ENCODE measurements at regions not wholly inside any gene's neighbourhood (a gene's known extent, or its start where the extent isn't known, plus 50 kb on each side); places are given as distances from the start of the nearest gene placed in this dataset.

DNA sequence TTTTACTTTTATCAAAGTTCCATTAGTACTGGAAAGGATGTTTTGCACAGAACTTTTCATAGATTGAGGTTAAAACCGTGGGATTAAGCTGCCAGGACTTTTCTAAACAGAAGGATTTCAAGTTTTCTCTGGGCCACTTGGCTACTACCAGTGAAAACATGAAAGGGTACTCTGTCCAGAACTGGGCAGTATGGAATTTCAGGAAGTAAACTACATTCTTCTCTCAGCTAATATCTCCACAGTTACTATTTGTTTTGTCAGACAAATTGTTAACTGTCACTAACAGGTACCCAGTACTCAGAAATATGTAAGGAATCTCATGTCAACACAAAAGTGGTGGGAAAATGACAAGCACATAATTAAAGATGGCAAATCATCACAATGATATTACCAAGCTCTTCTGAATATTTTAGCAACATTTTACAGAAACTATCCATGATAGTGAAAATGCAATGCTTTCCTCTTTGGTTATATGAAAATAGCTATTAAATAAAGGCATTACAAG is 454.4 kb downstream of the C4orf33 start:
- no peak for DNase-seq (ENCODE audit: low spot score)

DNA sequence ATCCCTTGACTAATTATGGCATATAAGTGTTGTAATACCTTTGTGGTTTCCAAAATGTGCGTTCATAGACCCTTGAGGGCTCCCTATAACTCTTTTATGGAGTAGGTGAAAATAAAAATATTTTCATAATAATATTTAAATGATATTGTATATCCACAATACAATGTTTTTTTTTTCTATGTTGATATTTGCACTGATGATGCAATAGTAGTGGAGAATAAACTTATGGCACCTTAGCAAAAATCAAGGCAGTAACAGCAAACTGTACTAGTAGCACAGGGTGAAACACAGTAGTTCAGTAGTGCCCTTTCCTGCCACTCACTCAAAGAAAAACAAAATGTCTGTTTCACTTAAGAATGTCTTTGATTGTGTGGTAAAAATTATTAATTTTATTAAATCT is 465.3 kb downstream of the C4orf33 start:
- no peak for DNase-seq (ENCODE audit: low spot score)

DNA sequence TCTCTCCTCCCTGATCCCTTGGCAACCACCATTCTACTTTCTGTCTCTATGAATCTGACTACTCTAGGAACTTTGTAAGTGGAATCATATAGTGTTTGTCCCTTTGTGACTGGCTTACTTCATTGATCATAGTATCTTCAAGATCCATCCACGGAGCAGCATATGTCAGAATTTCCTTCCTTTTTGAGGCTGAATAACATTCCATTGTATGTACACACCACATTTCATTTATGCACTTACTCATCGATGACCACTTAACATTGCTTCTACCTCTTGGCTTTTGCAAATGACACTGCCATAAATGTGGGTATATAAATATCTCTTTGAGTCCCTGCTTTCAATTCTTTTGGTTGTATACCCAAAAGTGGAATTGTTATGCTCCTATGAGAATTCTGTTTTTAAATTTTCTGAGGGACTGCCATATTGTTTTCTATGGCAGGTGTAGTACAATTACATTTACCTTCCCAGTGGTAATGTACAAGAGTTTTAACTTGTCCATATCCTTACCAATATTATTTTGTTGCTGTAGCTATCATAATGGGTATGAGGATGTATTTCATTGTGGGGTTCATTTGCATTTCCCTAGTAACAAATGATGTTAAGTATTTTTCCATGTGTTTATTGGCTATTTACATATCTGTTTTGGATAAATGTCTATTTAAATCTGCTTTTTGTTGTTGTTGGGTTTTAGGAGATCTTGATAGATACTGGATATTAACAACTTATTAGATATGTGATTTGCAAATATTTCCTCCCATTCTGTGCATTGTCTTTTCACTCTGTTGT is 466.1 kb downstream of the C4orf33 start:
- no peak for DNase-seq (ENCODE audit: low spot score)

DNA sequence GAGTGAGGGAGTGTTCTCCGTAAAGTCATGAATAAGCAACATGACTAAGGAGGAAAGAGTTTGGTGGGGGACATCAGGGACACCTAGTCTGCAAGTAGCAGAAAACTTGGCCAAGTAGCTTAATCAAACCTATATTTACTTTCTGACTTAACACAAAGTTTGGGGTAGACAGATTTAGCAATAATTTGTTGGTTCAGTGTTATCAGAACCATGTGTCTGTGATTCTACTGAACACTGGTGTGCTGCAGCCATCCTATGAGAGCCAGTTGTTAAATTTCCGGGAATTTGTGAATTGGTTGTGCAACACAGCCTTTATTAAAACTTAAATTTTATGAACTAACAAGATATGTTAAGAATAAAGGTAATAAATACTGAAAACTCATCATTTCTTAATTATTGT is 469.3 kb downstream of the C4orf33 start:
- no peak for DNase-seq (ENCODE audit: low spot score)

DNA sequence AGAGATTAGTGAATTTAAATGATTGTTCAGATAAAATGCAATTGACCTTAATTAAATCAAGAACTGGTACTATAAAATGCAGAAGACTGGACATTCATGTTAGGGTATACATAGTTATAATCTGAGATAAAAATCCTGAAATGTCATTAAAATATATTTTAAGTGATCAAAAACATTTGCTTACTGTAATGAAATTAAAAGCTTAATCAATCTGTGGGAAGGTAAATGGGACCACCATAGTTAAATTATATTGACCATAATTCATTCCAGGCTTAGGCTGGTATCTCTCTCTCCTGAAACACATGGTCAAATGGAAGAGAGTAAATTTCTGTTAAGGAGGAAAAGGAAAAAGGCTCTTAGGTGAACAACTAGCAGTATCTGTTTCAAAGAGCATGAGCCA is 474.4 kb downstream of the C4orf33 start:
- DNase-seq (ENCODE audit: low spot score), result no peak

DNA sequence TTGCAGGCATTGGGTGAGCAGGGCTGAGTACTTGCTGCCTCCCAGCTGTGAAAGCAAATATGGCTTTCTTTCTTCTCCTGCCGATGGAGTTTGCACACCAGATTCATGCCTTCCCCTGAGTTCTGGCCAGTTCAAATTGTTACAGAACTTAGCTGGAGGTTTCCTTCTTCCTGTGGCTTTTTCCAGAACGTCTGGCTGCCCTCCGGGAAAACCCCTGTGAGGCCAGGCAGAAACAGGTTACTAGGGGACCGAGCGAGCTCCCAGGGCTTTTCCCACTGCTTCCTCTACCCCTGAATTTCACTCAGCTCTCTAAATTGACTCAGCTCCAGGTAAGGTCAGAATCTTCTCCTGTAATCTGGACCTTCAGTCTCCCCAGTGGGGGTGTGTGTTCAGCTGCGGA is 482.4 kb downstream of the C4orf33 start:
- DNase-seq (ENCODE audit: low spot score), result no peak

DNA sequence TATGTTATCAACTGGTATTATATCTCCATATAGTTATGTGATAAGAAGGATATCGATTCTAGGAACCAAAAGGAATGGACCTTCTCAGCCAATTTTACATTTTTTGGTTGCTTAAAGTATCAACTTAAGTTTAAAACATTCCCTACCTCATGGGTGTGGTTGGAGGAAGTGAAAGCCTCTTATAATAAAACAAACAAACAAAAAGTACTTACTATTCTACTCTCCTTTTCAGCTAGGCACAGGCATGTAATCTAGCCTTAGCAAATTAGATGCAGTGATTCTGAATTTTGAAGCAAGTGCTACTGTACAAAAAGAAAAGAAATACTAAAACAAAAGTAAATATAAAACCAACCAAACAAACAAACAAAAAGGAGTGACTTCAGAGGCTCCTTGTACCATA is 485.4 kb downstream of the C4orf33 start:
- DNase-seq (ENCODE audit: low spot score), result no peak

DNA sequence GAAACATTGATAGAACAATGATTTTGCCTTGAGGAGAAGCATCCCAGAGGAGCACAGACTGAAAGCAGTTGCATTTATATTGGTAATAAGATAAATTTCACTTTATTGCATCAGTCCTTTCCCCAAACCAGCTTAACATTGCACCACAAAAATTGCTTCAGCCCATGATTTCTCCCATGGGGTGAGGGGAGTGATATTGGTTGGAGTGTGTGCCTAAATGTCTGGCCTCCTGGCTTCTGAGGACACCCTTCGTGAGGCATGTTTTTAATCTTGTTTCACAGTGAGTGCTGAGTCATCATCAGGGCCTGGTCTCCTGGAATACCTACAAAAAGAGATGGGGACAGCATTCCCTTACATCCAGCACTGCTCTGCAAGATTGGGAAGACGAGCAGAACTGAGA is 487.9 kb downstream of the C4orf33 start:
- DNase-seq (ENCODE audit: low spot score), result no peak

DNA sequence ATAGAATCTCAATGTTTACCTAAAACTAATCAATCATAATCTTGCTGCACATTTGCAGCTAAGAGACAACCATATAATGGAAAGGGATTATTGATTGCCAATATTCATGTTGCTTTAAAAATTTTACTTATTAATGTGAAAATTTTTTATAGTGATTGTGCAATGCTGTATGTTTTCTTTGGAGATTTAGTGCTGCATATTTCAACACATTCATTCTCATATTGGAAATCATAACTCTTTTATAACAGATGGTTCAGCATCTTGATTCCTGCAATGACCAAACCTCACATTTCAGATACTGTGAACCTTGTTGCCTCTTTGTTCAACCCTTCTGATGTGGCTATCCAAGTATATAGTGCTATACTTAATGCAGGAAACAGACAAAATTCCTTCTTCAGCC is 502.6 kb downstream of the C4orf33 start:
- no peak for DNase-seq (ENCODE audit: low spot score)

DNA sequence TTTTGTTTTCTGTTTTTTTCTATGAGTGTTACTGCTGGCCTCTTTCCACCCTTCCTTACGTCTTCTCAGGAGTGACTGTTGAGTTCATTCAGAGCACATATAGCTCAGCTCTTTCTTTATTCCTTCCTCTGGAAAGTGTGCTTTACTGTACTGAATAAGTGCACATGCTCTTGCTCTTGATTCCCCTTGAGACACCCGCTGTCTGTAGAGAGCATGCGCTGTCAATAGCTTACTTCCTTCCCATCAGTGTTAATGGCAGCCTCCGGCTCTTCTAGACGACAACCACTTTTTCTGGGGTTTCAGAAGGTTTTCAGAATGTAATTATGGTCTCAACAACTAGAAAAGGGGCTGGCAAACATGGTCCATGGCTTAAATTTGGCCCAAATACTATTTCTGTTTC is 504.9 kb downstream of the C4orf33 start:
- DNase-seq (ENCODE audit: low spot score), result no peak

DNA sequence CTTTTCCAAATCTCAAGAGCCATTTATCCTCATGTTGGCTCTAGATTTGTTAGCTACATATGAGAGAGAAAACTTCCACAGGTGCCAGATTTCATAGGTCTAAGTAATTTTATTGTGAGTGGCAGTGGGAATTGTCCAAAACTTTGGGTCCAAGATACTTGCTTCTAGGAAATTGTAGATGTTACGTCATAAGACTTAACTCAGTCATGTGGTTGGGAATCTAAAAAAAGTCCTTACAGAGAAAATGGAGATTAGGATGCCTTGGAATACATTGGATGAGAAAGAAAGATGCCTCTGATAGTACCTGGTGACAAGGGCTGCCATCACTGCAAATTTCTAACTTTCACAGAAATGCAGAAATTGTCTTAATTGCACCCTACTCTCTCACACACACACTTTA is 506.5 kb downstream of the C4orf33 start:
- DNase-seq (ENCODE audit: low spot score), result no peak

DNA sequence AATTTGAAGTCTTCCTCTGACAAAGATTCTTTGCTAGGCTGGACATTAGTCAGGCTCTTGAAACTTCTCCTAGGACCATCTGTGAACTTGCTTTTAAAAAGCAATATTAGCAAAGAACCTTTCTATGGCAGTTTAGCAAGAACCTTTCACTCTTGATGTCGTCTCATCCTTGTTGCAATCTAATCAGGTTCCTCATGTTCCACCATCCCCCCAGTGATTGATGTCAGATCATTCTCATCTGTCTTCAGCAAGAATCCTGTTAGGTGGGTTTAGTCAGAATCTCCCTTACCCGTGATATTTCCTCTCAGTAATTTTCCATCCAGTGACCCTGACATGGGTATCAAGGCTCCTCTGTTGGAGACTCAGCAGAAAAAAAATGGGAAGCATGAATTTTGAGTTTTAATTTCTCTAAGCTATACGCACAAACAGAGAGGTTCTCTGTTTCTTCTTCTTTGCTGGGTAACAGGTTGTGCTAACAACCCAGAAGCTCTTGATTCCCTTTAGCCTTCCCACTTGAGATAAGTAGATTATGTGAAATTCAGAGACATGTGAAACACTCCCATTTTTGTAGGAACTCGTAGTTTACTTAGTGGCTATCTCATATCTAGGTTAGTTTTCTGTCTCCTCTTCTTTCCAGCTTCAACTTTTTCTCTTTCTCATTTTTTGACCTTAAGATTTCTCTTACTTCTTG is 507.4 kb downstream of the C4orf33 start:
- DNase-seq (ENCODE audit: low spot score), result no peak

DNA sequence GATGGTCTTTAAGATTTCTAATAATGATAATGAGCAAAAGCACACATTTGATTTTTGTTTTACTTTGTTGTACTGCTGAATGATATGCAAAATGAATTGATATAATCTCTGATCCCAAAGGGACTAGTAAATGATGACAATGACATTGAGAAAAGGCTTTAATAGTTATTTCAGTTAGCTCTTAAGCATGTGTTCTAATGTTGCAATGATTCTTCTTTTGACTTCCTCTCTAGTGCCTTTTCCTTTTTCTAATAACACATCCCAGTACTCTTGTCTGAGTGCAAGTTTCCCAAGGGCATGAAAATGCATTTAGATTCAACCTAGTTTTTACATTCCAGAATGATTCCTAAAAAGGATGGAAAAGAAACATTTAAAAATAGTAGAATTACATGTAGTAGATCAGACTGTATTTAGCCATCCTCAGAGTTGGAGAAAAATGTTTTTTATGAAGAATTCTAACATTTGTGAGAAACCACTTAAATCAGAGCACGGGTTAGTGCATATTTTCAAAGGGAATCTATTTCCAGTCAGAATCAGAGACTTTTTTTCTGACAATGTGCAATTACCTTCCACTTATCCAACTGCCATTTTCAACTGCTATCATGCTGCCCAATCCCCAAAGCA is 508.8 kb downstream of the C4orf33 start:
- DNase-seq (ENCODE audit: low spot score), result no peak

DNA sequence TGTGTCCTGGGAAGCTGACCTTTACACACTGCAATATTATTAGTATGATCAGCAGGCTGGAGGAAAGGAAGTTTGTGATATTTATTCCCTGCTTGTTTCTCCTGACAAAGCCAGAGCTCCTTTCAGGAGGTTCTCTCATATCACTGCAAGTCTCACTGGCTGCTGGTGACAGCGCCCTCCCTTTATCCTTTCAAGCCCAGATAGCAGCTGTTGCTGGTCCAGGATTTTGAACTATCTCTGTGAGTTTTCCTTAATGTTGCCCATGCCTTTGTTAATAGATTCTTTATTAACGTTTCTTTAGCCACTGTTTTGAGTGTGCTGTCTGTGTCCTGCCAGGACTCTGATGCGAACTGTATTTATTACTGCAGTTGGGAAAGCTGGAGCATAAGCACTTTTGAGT is 518.7 kb downstream of the C4orf33 start:
- DNase-seq (ENCODE audit: low spot score), result no peak

DNA sequence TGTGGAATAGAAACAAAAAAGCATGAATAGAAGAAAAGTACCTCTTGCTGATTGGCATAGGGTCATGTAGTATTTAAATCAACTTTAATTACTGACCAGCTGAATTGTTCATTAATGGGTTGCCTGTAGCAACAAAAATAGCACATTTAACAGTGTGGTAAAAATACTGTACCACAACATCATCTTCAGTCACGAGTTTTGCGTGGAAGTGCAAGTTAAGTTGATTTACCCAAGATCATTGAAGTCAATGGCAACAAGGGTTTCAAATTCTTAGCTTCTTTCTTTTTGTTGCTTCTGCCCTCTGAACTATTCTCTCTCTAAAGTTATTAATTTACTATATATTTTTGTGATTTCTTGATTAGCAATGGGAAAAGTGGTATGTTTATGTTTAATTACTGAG is 526.6 kb downstream of the C4orf33 start:
- no peak for DNase-seq (ENCODE audit: low spot score)

DNA sequence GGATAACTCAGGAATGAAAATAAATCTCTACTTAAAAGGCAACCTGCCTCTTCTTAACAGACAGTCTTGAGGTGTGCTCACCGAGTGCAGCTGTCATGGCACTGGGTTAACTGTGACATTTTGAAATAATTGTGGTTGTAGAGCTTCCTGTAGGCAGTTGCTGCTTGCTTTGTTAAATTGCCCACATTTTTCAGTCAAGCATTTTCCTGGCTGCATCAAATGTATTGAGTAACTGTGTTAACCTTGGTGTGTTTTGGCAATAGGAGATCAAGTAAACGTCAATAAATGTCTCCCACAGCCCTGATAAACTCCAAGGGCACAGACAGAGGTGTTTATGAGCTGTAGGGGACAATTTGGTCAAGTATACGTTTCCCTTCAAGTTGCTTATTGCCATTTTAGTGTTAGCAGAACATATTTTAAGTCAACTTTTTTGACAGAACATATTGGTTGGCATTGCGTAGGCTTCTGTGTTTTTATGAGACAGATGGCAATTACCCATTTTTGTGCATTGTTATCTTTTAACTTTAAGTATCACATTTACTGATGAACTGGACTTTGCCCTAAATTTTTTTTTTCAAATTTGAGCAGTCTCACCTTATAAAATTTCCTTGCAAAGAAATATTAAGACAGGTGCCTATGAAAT is 527.4 kb downstream of the C4orf33 start:
- DNase-seq (ENCODE audit: low spot score), result peak; percentile 20

DNA sequence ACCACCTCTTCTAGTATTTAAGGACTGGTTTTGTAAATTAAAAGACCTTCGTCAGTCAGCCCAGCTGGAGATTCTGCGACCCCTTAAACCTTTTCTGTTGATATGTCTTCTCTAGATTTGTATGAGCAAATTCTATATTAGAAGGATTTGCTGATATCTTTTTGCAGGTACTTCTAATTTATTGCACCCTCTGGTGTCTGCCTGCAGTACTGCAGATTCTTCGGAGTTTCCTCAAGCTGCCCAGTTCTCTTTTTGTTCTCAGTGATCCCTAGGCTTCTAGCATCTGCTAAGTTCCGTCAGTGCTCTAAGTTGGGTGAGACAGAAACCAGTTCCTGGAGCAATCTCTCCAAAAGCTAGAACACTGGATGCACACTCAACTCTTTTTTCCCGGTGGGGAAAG is 545.2 kb downstream of the C4orf33 start:
- peak; percentile 41 for DNase-seq (ENCODE audit: low spot score)

DNA sequence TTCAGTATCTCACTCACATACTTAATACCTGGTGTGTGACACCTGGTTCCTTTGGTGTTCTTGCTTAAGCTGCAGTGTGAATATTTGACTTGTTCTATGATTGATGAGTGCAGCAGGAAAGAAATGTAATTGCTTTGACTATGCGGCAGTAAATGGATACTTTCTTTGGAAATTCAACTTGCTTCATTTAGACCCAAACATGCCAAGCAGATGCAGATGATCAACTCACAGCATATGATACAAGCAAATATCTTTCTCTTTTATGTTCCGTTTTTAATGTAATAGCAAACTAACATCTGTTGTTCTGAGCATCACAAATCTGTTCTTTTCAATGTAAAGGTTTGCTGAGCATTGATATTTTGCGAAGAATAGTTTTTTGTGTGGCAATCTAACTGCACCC is 549.5 kb downstream of the C4orf33 start:
- no peak for DNase-seq (ENCODE audit: low spot score)

DNA sequence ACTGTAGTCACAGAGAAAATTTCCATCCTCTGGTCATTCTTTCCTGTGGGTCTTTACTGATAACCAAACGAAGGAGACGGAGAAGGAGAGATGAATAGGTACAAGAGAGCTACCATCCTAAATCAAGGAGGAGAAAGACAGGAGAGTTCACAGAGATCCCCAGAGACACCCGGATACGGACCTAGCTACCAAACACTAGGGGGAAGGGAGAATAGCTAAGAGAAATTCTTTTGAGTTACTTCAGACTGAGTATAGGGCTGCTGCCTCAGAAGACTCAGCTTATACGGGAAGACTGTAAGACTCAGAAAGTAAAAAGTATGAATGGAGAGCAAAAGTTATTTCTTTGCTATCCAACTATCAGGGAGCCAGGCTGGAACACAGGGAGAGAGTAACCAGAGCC is 572.1 kb downstream of the C4orf33 start:
- DNase-seq (ENCODE audit: low spot score), result no peak

DNA sequence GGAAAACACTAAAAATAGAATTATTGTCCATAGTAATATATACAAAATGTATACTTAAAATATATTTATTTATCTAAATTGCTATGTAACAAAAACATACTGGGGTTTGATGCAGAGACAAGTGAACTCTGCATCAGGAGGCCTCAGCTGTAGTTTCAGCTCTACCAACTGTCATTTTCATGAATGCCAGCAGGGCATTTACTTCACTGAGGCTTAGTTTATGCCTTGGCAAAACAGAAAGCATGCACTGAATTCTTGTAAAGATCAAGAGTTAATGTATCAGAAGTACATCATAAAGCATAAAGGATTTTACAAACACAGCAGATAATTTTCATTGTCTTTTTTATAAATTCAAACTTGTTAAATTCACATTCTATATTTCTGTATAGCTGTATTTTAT is 577.0 kb downstream of the C4orf33 start:
- no peak for DNase-seq (ENCODE audit: low spot score)

DNA sequence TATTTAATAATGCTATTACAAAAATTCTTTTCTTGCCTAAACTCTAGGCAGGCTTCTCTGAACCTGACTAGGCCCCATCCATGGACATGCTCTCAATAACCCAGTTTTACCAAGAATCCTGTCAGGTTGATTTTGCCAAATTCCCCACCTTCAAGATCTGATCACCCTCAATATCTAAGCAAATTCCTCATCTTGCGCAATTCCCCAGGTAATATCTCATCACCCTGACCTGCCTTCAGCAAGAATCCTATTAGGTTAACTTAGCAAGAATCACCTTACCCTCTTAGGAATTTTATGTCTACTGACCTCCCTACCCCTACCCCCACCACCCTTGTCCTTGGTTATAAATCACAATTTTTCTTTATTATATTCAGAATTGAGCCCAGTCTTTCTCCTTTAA is 579.1 kb downstream of the C4orf33 start:
- no peak for DNase-seq (ENCODE audit: low spot score)

DNA sequence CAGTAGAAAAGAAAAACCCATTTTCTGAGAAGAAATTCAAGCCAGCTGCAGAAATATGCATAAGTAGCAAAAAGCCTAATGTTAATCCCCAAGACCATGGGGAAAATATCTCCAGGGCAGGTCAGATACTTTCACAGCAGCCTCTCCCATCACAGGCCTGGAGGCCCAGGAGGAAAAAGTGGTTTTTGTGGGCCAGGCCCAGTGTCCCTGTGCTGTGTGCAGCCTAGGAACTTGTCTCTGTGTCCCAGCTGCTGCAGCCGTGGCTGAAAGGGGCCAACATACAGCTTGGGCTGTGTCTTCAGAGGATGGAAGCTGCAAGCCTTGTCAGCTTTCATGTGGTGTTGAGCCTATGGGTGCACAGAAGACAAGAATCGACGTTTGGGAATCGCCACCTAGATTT is 581.0 kb downstream of the C4orf33 start:
- DNase-seq (ENCODE audit: low spot score), result no peak

DNA sequence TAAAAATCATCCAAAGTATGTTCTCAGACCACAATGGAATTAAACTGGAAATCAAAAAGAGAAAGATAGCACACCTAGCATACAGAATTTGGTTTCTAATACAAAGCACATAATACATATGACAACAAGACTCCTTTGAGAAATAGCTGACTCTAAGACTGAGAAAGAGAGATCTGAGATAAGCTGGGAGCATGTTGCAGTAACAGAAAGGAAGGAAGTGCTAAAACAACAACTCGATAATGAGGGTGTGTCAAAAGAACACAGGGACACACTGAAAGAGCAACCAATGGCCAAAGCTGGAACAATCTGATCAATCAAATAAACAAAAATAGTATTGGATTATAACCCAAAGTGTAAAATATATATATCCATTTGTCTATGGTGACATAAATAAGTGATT is 586.6 kb downstream of the C4orf33 start:
- no peak for DNase-seq (ENCODE audit: low spot score)
